ENCODE measurements at regions not wholly inside any gene's neighbourhood (a gene's known extent, or its start where the extent isn't known, plus 50 kb on each side); places are given as distances from the start of the nearest gene placed in this dataset.

GRCh38 chr2:121005453-121005852 lies 269.8 kb downstream of the GLI2 start:
- no peak for TF ChIP-seq REST (IDR thresholded peaks at IDR 0.05; ENCODE audit: insufficient read depth in 1 of 2, low read depth in 2 of 2, low read length in 2 of 2)
- TF ChIP-seq SIN3A (IDR thresholded peaks at IDR 0.05; ENCODE audit: borderline replicate concordance, insufficient read depth, low read length), result no peak
- no peak for TF ChIP-seq FOXP2 (optimal IDR thresholded peaks at IDR 0.05; ENCODE audit: borderline replicate concordance, extremely low read depth, extremely low read length, insufficient read depth)
- no peak for TF ChIP-seq TAF1 (IDR thresholded peaks at IDR 0.05; ENCODE audit: borderline replicate concordance, insufficient read depth, low read length)
- TF ChIP-seq POLR2AphosphoS5 (IDR thresholded peaks at IDR 0.05; ENCODE audit: low read depth, low read length), result no peak

DNA sequence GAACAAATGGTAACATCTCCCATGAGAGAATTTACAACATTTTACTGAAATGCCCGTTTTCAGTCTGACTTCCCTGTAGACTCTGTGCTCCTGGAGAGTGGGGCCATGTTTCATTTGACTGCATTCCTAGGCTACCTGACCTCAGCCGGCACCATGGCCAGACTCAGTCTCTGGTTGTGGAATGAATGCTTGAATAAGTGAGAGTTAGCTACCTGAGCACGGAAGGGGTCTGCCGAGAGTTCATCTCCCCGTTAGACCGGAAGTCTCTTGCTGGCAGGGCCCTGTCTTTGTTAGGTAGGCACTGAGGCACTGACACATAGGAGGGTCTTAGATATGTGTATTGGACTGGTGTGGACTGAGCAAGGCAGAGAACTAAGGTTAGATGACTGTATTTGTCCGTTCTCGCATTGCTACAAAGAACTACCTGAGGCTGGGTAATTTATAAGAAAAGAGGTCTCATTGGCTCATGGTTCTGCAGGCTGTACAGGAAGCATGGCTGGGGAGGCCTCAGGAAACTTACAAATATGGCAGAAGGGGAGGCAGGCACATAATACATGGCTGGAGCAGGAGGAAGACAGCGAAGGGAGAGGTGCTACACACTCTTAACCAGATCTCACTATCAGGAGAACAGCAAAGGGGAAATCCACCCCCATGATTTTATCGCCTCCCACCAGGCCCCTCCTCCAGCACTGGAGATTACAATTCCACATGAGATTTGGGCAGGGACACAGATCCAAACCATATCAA lies 271.2 kb downstream of the GLI2 start:
- TF ChIP-seq FOXP2 (optimal IDR thresholded peaks at IDR 0.05; ENCODE audit: borderline replicate concordance, extremely low read depth, extremely low read length, insufficient read depth) (no peak), SIN3A (IDR thresholded peaks at IDR 0.05; ENCODE audit: borderline replicate concordance, insufficient read depth, low read length) (no peak), POLR2AphosphoS5 (IDR thresholded peaks at IDR 0.05; ENCODE audit: low read depth, low read length) (no peak), REST (IDR thresholded peaks at IDR 0.05; ENCODE audit: insufficient read depth in 1 of 2, low read depth in 2 of 2, low read length in 2 of 2) (no peak), TAF1 (IDR thresholded peaks at IDR 0.05; ENCODE audit: borderline replicate concordance, insufficient read depth, low read length) (no peak)

DNA sequence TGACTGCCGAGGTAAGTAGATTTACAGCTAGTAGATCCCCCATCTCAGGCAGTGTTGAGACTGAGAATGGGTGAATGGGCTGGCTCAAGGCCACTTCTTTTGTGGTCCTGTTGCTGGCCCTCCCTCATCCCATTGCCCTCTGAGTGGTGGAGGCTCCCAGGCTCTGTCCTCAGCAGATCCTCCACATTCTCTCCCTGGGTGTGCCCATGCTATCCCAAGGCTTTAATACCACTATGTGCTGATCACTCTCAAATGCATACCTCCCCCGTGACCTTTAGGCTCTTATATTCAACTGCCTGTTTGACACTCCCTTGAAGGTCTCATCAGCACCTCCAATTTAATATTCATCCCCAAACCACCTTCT lies 271.8 kb downstream of the GLI2 start:
- TF ChIP-seq POLR2AphosphoS5 (IDR thresholded peaks at IDR 0.05; ENCODE audit: low read depth, low read length) (no peak), TAF1 (IDR thresholded peaks at IDR 0.05; ENCODE audit: borderline replicate concordance, insufficient read depth, low read length) (no peak), REST (IDR thresholded peaks at IDR 0.05; ENCODE audit: insufficient read depth in 1 of 2, low read depth in 2 of 2, low read length in 2 of 2) (no peak), SIN3A (IDR thresholded peaks at IDR 0.05; ENCODE audit: borderline replicate concordance, insufficient read depth, low read length) (no peak), FOXP2 (optimal IDR thresholded peaks at IDR 0.05; ENCODE audit: borderline replicate concordance, extremely low read depth, extremely low read length, insufficient read depth) (no peak)

DNA sequence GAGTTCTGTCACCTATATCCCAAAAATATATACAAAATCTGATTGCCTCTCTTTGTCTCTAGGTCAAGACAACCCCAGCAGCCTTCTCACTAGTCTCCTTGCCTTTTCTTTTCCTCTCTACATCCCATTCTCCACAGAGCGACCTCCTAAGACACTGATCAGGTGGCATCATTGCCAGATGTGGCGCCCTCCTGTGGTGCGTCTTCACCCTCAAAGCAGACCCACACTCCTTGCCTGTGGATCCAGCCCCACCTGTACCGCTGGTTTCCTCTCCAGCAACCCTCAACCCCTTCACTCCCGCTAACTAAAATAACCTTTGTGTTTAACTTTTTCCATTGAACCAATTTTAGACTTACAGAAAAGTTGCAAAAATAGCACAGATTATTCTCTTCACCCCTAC lies 273.3 kb downstream of the GLI2 start:
- TF ChIP-seq FOXP2 (optimal IDR thresholded peaks at IDR 0.05; ENCODE audit: borderline replicate concordance, extremely low read depth, extremely low read length, insufficient read depth) (no peak), POLR2AphosphoS5 (IDR thresholded peaks at IDR 0.05; ENCODE audit: low read depth, low read length) (no peak), TAF1 (IDR thresholded peaks at IDR 0.05; ENCODE audit: borderline replicate concordance, insufficient read depth, low read length) (no peak), REST (IDR thresholded peaks at IDR 0.05; ENCODE audit: insufficient read depth in 1 of 2, low read depth in 2 of 2, low read length in 2 of 2) (no peak), SIN3A (IDR thresholded peaks at IDR 0.05; ENCODE audit: borderline replicate concordance, insufficient read depth, low read length) (no peak)
